ENCODE measurements at regions not wholly inside any gene's neighbourhood (a gene's known extent, or its start where the extent isn't known, plus 50 kb on each side); places are given as distances from the start of the nearest gene placed in this dataset.
A peak's percentile ranks its signal among the peaks of the same experiment; 100 is the strongest.
"Not testable (repeated sequence)": the region's sequence is repeated elsewhere in the genome, so short reads cannot be mapped to it uniquely, and the experiment has no call there.

GRCh38 chrX:92560083-92560482, 780.9 kb downstream of the PCDH11X start:
- H4K20me1 ChIP-seq (ENCODE audit: insufficient read depth, low read length); DNase-seq (ENCODE audit: insufficient read length, low spot score, missing footprints); H3K79me2 ChIP-seq (ENCODE audit: insufficient read depth, low read length); H3K4me1 ChIP-seq (ENCODE audit: insufficient read depth, low read length); H3K36me3 ChIP-seq (ENCODE audit: insufficient read depth, low read length); H3K27ac ChIP-seq (ENCODE audit: low read depth, low read length); H3K4me3 ChIP-seq (ENCODE audit: insufficient read depth, low read length); H3K27me3 ChIP-seq (ENCODE audit: insufficient read depth, low read length); H2AFZ ChIP-seq (ENCODE audit: low read length); H3K9me3 ChIP-seq (ENCODE audit: low read depth, low read length); H3K4me2 ChIP-seq (ENCODE audit: insufficient read depth, low read length): not testable (repeated sequence)

DNA sequence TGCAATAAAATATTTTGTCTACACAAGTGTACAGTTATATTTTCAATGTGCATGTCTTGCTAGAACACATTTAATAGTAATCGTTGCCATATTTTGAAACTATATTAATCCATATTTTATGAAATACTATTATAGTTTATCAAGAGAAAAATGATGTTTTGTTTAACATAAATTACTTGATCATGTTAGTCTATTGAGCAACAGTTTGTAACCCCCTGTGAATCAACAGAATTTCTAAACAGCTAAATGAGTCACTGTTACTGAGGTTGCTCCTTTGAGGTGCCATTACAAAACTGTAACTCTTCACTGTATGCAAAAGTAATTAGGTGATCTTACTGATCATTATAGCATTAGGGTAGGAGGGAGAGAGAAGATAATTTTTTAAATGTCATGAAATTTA, 791.0 kb downstream of the PCDH11X start:
- not testable (repeated sequence) for H3K27me3 ChIP-seq (ENCODE audit: insufficient read depth, low read length); H3K4me2 ChIP-seq (ENCODE audit: insufficient read depth, low read length); H4K20me1 ChIP-seq (ENCODE audit: insufficient read depth, low read length); H3K27ac ChIP-seq (ENCODE audit: low read depth, low read length); DNase-seq (ENCODE audit: insufficient read length, low spot score, missing footprints); H2AFZ ChIP-seq (ENCODE audit: low read length); H3K9me3 ChIP-seq (ENCODE audit: low read depth, low read length); H3K79me2 ChIP-seq (ENCODE audit: insufficient read depth, low read length); H3K4me3 ChIP-seq (ENCODE audit: insufficient read depth, low read length); H3K4me1 ChIP-seq (ENCODE audit: insufficient read depth, low read length); H3K36me3 ChIP-seq (ENCODE audit: insufficient read depth, low read length)

DNA sequence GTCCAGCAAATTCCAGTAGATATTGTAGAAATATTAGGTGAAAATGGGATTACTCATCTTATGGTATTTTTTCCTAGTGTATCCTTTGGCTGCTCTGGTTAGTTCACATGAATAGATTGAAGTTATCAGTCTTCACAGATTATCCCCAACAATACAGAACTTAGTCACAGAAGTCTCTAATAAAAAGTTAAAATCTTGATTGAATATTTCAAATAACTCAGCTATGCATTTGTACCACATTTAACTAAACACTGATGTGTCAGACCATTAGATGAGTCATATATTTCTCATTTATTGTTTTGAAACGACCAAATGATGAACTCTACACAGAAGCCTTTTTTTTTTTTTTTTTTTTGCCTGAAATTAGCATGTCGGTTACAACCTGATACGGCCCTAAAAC, 807.5 kb downstream of the PCDH11X start:
- not testable (repeated sequence) for H3K36me3 ChIP-seq (ENCODE audit: insufficient read depth, low read length); H3K9me3 ChIP-seq (ENCODE audit: low read depth, low read length); H3K4me1 ChIP-seq (ENCODE audit: insufficient read depth, low read length); H3K4me3 ChIP-seq (ENCODE audit: insufficient read depth, low read length); H3K79me2 ChIP-seq (ENCODE audit: insufficient read depth, low read length); H4K20me1 ChIP-seq (ENCODE audit: insufficient read depth, low read length); H3K4me2 ChIP-seq (ENCODE audit: insufficient read depth, low read length); H2AFZ ChIP-seq (ENCODE audit: low read length); DNase-seq (ENCODE audit: insufficient read length, low spot score, missing footprints); H3K27ac ChIP-seq (ENCODE audit: low read depth, low read length); H3K27me3 ChIP-seq (ENCODE audit: insufficient read depth, low read length)

GRCh38 chrX:92589676-92590075, 810.5 kb downstream of the PCDH11X start:
- H3K27ac ChIP-seq (ENCODE audit: low read depth, low read length); H3K4me1 ChIP-seq (ENCODE audit: insufficient read depth, low read length); H3K27me3 ChIP-seq (ENCODE audit: insufficient read depth, low read length); H3K79me2 ChIP-seq (ENCODE audit: insufficient read depth, low read length); DNase-seq (ENCODE audit: insufficient read length, low spot score, missing footprints); H2AFZ ChIP-seq (ENCODE audit: low read length); H3K9me3 ChIP-seq (ENCODE audit: low read depth, low read length); H3K36me3 ChIP-seq (ENCODE audit: insufficient read depth, low read length); H3K4me2 ChIP-seq (ENCODE audit: insufficient read depth, low read length); H4K20me1 ChIP-seq (ENCODE audit: insufficient read depth, low read length); H3K4me3 ChIP-seq (ENCODE audit: insufficient read depth, low read length): not testable (repeated sequence)

DNA sequence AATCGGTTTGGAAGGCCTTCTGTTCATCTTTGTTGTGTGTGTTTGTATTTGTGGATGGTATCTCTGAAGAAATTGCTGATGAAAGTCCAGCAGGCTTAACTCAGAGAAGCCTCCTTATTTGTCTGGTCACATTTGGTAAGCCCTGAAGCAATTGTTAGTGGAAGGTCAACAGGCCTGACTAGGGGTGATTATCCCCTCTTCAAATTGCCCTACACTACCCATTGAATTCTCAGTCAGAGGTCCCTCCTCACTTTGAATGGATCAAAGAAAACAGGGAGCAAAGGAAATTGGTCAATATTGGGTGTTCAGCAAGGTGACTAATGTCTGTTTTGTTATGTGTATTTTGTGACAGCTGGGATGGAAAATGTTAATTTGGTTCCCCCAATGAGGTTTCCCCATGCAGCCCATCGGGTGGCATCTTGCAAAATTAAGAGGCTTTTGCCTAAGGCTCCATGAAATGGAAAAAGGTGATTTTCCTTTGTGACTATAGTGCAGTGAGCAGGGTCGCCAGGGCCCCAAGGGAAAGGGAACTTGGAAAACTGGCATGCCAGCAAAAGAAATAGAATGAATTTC, 811.6 kb downstream of the PCDH11X start:
- H3K79me2 ChIP-seq (ENCODE audit: insufficient read depth, low read length); H2AFZ ChIP-seq (ENCODE audit: low read length); H4K20me1 ChIP-seq (ENCODE audit: insufficient read depth, low read length); H3K27ac ChIP-seq (ENCODE audit: low read depth, low read length); H3K4me2 ChIP-seq (ENCODE audit: insufficient read depth, low read length); H3K27me3 ChIP-seq (ENCODE audit: insufficient read depth, low read length); H3K4me1 ChIP-seq (ENCODE audit: insufficient read depth, low read length); H3K4me3 ChIP-seq (ENCODE audit: insufficient read depth, low read length); H3K9me3 ChIP-seq (ENCODE audit: low read depth, low read length); DNase-seq (ENCODE audit: insufficient read length, low spot score, missing footprints); H3K36me3 ChIP-seq (ENCODE audit: insufficient read depth, low read length): not testable (repeated sequence)

DNA sequence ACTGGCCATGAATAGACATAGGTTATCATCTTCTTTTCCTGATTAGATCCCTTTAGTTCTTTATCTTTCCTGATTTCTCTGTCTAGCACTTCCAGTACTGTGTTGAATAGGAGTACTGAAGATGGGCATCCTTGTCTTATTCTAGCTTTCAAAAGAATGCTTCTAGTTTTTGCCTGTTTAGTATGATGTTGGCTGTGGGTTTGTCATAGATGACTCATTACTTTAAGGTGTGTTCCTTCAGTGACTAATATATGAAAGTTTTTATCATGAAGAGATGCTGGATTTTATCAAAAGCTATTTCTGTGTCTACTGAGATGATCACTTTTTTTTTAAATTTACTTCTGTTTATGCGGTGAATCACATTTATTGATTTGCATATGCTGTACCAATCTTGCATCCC, 832.3 kb downstream of the PCDH11X start:
- not testable (repeated sequence) for DNase-seq (ENCODE audit: insufficient read length, low spot score, missing footprints); H3K9me3 ChIP-seq (ENCODE audit: low read depth, low read length); H3K27ac ChIP-seq (ENCODE audit: low read depth, low read length); H3K4me3 ChIP-seq (ENCODE audit: insufficient read depth, low read length); H3K79me2 ChIP-seq (ENCODE audit: insufficient read depth, low read length); H3K27me3 ChIP-seq (ENCODE audit: insufficient read depth, low read length); H3K4me2 ChIP-seq (ENCODE audit: insufficient read depth, low read length); H3K36me3 ChIP-seq (ENCODE audit: insufficient read depth, low read length); H3K4me1 ChIP-seq (ENCODE audit: insufficient read depth, low read length); H4K20me1 ChIP-seq (ENCODE audit: insufficient read depth, low read length); H2AFZ ChIP-seq (ENCODE audit: low read length)

GRCh38 chrX:92626699-92627098, 847.5 kb downstream of the PCDH11X start:
- not testable (repeated sequence) for H3K27ac ChIP-seq (ENCODE audit: low read depth, low read length); H3K4me2 ChIP-seq (ENCODE audit: insufficient read depth, low read length); H3K36me3 ChIP-seq (ENCODE audit: insufficient read depth, low read length); H3K4me3 ChIP-seq (ENCODE audit: insufficient read depth, low read length); H3K9me3 ChIP-seq (ENCODE audit: low read depth, low read length); H3K27me3 ChIP-seq (ENCODE audit: insufficient read depth, low read length); H3K4me1 ChIP-seq (ENCODE audit: insufficient read depth, low read length); H3K79me2 ChIP-seq (ENCODE audit: insufficient read depth, low read length); H2AFZ ChIP-seq (ENCODE audit: low read length); DNase-seq (ENCODE audit: insufficient read length, low spot score, missing footprints); H4K20me1 ChIP-seq (ENCODE audit: insufficient read depth, low read length)

DNA sequence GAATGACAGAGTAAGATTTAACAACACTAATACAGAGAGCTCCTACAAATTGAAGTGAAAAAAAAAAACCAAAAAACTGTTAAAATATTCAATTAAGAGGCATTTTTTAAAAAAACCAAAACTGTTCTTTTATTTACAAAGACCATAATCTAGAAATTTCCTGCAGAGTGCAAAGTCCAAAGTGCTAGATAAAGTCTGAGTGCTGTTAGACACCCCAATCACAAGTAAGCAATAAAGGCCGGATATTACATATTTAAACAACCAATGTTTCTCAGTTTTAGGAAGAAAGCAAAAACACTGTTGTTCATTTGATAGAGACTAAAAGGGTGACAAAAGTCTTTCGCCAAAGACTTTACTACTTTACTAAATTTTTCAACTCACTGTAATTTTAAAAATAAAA, 878.4 kb downstream of the PCDH11X start:
- H3K4me2 ChIP-seq (ENCODE audit: insufficient read depth, low read length); H3K27me3 ChIP-seq (ENCODE audit: insufficient read depth, low read length); H3K9me3 ChIP-seq (ENCODE audit: low read depth, low read length); H3K27ac ChIP-seq (ENCODE audit: low read depth, low read length); H3K79me2 ChIP-seq (ENCODE audit: insufficient read depth, low read length); H3K4me3 ChIP-seq (ENCODE audit: insufficient read depth, low read length); H3K36me3 ChIP-seq (ENCODE audit: insufficient read depth, low read length); H3K4me1 ChIP-seq (ENCODE audit: insufficient read depth, low read length); H2AFZ ChIP-seq (ENCODE audit: low read length); H4K20me1 ChIP-seq (ENCODE audit: insufficient read depth, low read length): not testable (repeated sequence)
- peak; percentile 0 for DNase-seq (ENCODE audit: insufficient read length, low spot score, missing footprints)

- not testable (repeated sequence) for H4K20me1 ChIP-seq (ENCODE audit: insufficient read depth, low read length); DNase-seq (ENCODE audit: insufficient read length, low spot score, missing footprints); H3K4me1 ChIP-seq (ENCODE audit: insufficient read depth, low read length); H3K27ac ChIP-seq (ENCODE audit: low read depth, low read length); H3K4me3 ChIP-seq (ENCODE audit: insufficient read depth, low read length); H3K79me2 ChIP-seq (ENCODE audit: insufficient read depth, low read length); H3K36me3 ChIP-seq (ENCODE audit: insufficient read depth, low read length); H3K4me2 ChIP-seq (ENCODE audit: insufficient read depth, low read length); H3K27me3 ChIP-seq (ENCODE audit: insufficient read depth, low read length); H3K9me3 ChIP-seq (ENCODE audit: low read depth, low read length); H2AFZ ChIP-seq (ENCODE audit: low read length)
Measured at GRCh38 chrX:92659743-92660142, 880.6 kb downstream of the PCDH11X start.
